ENCODE measurements at regions not wholly inside any gene's neighbourhood (a gene's known extent, or its start where the extent isn't known, plus 50 kb on each side); places are given as distances from the start of the nearest gene placed in this dataset.

DNA sequence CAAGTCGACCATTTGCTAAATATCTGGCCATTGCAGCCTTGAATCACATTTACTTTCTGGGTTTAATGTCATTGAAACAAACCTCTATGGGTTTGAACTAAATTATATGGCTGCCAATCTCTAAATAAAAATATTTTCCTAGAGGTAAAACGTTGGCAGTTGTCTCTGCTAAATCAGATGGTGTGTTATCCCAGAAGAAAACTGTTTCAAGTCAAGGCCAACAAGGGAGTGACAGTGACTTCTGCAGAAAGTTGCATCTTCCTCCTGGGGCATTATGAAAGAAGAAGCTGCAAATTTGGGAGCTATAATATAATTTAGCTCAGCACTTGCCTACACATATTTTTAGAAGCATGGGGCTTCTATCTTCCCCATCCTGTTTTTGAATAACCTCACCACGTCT is 116.2 kb downstream of the TTC8 start:
- TF ChIP-seq CTCF (IDR thresholded peaks at IDR 0.05) (no peak), EZH2 (IDR thresholded peaks at IDR 0.05; ENCODE audit: borderline replicate concordance, insufficient read depth, low read depth, low read length, poor library complexity, severe bottlenecking) (no peak)

All from B cell (primary cell).